ENCODE measurements at regions not wholly inside any gene's neighbourhood (a gene's known extent, or its start where the extent isn't known, plus 50 kb on each side); places are given as distances from the start of the nearest gene placed in this dataset.

DNA sequence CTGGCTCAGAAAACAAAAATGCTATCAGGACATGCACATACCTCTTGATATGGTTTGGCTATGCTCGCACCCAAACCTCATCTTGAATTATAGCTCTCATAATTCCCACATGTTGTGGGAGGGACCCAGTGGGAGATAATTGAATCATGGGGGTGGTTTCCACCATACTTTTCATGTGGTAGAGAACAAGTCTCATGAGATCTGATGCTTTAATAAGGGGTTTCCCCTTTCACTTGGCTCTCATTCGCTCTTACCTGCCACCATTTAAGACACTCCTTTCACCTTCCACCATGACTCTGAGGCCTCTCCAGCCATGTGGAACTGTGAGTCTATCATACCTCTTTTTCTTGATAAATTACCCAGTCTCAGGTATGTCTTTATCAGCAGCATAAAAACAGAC lies 958.6 kb downstream of the TRAM1L1 start:
- TF ChIP-seq, protein P1, sequence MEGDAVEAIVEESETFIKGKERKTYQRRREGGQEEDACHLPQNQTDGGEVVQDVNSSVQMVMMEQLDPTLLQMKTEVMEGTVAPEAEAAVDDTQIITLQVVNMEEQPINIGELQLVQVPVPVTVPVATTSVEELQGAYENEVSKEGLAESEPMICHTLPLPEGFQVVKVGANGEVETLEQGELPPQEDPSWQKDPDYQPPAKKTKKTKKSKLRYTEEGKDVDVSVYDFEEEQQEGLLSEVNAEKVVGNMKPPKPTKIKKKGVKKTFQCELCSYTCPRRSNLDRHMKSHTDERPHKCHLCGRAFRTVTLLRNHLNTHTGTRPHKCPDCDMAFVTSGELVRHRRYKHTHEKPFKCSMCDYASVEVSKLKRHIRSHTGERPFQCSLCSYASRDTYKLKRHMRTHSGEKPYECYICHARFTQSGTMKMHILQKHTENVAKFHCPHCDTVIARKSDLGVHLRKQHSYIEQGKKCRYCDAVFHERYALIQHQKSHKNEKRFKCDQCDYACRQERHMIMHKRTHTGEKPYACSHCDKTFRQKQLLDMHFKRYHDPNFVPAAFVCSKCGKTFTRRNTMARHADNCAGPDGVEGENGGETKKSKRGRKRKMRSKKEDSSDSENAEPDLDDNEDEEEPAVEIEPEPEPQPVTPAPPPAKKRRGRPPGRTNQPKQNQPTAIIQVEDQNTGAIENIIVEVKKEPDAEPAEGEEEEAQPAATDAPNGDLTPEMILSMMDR (IDR thresholded peaks at IDR 0.05; ENCODE audit: insufficient read depth, low read length): no peak
- TF ChIP-seq POLR2AphosphoS5 (IDR thresholded peaks at IDR 0.05; ENCODE audit: low read depth) (no peak), SPI1 (IDR thresholded peaks at IDR 0.05; ENCODE audit: borderline replicate concordance, low read depth) (no peak), GABPA (IDR thresholded peaks at IDR 0.05; ENCODE audit: low read depth) (no peak)
- TF ChIP-seq, protein P2, sequence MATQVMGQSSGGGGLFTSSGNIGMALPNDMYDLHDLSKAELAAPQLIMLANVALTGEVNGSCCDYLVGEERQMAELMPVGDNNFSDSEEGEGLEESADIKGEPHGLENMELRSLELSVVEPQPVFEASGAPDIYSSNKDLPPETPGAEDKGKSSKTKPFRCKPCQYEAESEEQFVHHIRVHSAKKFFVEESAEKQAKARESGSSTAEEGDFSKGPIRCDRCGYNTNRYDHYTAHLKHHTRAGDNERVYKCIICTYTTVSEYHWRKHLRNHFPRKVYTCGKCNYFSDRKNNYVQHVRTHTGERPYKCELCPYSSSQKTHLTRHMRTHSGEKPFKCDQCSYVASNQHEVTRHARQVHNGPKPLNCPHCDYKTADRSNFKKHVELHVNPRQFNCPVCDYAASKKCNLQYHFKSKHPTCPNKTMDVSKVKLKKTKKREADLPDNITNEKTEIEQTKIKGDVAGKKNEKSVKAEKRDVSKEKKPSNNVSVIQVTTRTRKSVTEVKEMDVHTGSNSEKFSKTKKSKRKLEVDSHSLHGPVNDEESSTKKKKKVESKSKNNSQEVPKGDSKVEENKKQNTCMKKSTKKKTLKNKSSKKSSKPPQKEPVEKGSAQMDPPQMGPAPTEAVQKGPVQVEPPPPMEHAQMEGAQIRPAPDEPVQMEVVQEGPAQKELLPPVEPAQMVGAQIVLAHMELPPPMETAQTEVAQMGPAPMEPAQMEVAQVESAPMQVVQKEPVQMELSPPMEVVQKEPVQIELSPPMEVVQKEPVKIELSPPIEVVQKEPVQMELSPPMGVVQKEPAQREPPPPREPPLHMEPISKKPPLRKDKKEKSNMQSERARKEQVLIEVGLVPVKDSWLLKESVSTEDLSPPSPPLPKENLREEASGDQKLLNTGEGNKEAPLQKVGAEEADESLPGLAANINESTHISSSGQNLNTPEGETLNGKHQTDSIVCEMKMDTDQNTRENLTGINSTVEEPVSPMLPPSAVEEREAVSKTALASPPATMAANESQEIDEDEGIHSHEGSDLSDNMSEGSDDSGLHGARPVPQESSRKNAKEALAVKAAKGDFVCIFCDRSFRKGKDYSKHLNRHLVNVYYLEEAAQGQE (IDR thresholded peaks at IDR 0.05; ENCODE audit: insufficient replicate concordance, low read depth): no peak

Measured in HL-60 (cell line).